Skeletal muscle cell (primary cell): ENCODE measurements at regions not wholly inside any gene's neighbourhood (a gene's known extent, or its start where the extent isn't known, plus 50 kb on each side); places are given as distances from the start of the nearest gene placed in this dataset.

ENCODE experiments used
- DNase-seq: peaks from one replicate; pipeline ENCODE4 v3.0.0-alpha.2; 2010; ENCODE audit warnings: low read depth
- H3K4me3 ChIP-seq: 2 replicates; pipeline ENCODE4 v1.5.1; 2011; ENCODE audit warnings: low read depth, mild to moderate bottlenecking, control low read depth, low read length, moderate library complexity

- DNase-seq, result peak; percentile 62
Observed at GRCh38 chr9:87259543-87260518, 237.8 kb upstream of the DAPK1 start.

GRCh38 chr9:87263291-87263690 is 234.4 kb upstream of the DAPK1 start:
- DNase-seq, result no peak
- no peak overlapping the region for H3K4me3 ChIP-seq

More at GRCh38 chr9:87259543-87260518, 237.8 kb upstream of the DAPK1 start:
- H3K4me3 ChIP-seq, result no peak overlapping the region

- DNase-seq, result no peak
- H3K4me3 ChIP-seq, result no peak overlapping the region
Observed at GRCh38 chr9:87266697-87267096, 231.0 kb upstream of the DAPK1 start.

GRCh38 chr9:87267251-87268070 is 230.2 kb upstream of the DAPK1 start:
- H3K4me3 ChIP-seq, result no peak overlapping the region
- peak; percentile 63 for DNase-seq

GRCh38 chr9:87269296-87270176 is 228.1 kb upstream of the DAPK1 start:
- DNase-seq, result no peak
- H3K4me3 ChIP-seq, result no peak overlapping the region

GRCh38 chr9:87270221-87270847 is 227.3 kb upstream of the DAPK1 start:
- peak; percentile 53 for DNase-seq
- H3K4me3 ChIP-seq, result no peak overlapping the region

GRCh38 chr9:87270848-87271234 is 226.8 kb upstream of the DAPK1 start:
- H3K4me3 ChIP-seq, result no peak overlapping the region
- no peak for DNase-seq

GRCh38 chr9:87271696-87272477 is 225.8 kb upstream of the DAPK1 start:
- H3K4me3 ChIP-seq, result no peak overlapping the region

GRCh38 chr9:87275047-87275725 is 222.5 kb upstream of the DAPK1 start:
- no peak overlapping the region for H3K4me3 ChIP-seq
- DNase-seq, result no peak

More at GRCh38 chr9:87271696-87272477, 225.8 kb upstream of the DAPK1 start:
- no peak for DNase-seq

GRCh38 chr9:87276327-87276841 is 221.3 kb upstream of the DAPK1 start:
- DNase-seq, result peak; percentile 71
- no peak overlapping the region for H3K4me3 ChIP-seq

GRCh38 chr9:87276851-87277261 is 220.8 kb upstream of the DAPK1 start:
- peak; percentile 56 for DNase-seq
- no peak overlapping the region for H3K4me3 ChIP-seq

- no peak for DNase-seq
- H3K4me3 ChIP-seq, result no peak overlapping the region
Observed at GRCh38 chr9:87277346-87277745, 220.3 kb upstream of the DAPK1 start.

- DNase-seq, result no peak
- no peak overlapping the region for H3K4me3 ChIP-seq
Observed at GRCh38 chr9:87278971-87279733, 218.5 kb upstream of the DAPK1 start.

GRCh38 chr9:87280421-87280820 is 217.2 kb upstream of the DAPK1 start:
- H3K4me3 ChIP-seq, result no peak overlapping the region
- DNase-seq, result peak; percentile 51

GRCh38 chr9:87282538-87282937 is 215.1 kb upstream of the DAPK1 start:
- no peak for DNase-seq
- H3K4me3 ChIP-seq, result no peak overlapping the region

GRCh38 chr9:87283585-87283984 is 214.1 kb upstream of the DAPK1 start:
- no peak for DNase-seq

More at GRCh38 chr9:87283585-87283984, 214.1 kb upstream of the DAPK1 start:
- no peak overlapping the region for H3K4me3 ChIP-seq
